Raji (cell line): ENCODE measurements at regions not wholly inside any gene's neighbourhood (a gene's known extent, or its start where the extent isn't known, plus 50 kb on each side); places are given as distances from the start of the nearest gene placed in this dataset.

Experiments
- POLR2A ChIP-seq: IDR thresholded peaks from 2 replicates; pipeline ENCODE4 v1.6.1; 2011; ENCODE audit warnings: low read depth, low read length, control low read depth; ENCODE audit not compliant: insufficient read depth

DNA sequence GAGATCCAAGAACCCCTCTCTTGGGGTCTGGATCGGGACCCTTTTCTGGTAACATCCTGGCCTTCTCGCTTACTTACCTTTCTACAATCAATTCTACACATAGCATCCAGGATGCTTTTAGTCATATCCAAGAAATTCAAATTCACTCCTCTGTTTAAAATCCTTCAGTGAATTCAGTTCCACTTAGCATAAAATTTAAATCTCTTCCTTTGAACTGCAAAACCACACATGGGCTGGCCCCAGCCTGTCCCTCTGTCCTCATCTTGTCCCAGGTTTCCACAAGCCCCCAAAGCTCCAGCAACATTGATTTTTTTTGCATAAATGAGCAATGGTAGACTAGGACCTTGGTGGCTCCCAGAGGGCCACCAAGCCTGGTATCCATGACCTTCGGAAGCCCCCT, 96.4 kb upstream of the C16orf82 start:
- TF ChIP-seq POLR2A: no peak

GRCh38 chr16:26976873-26977272, 89.9 kb upstream of the C16orf82 start:
- no peak for TF ChIP-seq POLR2A

DNA sequence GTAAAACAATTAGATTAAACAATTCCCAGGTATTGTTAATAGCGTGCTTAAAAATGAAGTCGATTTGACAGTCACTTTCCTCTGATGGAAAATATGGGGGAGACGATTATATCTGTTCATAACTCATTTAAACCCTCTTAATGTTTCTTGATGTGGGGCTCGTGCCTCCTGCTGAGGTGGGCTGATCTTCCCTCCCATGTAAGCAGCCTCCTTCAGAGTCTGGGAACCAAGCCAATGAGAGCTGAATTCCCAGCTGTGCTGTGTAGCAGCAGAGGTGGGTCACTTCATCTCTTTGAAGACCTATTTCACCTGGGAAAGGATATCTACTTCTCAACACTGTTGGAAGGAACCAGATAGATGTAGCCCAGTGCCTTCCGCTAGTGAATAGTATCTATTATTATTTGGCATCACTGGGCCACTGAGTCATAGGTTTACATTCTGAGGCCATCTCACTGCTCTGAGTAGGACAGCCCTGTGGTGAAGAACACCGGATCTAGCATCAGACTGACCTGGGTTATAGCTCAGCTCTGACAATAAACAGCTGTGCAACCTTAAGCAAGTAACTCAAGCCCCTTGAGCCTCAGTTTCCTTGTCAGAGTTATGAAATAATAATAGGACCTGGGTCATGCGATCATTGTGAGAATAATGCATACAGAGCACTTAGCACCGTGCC, 85.3 kb upstream of the C16orf82 start:
- no peak for TF ChIP-seq POLR2A

DNA sequence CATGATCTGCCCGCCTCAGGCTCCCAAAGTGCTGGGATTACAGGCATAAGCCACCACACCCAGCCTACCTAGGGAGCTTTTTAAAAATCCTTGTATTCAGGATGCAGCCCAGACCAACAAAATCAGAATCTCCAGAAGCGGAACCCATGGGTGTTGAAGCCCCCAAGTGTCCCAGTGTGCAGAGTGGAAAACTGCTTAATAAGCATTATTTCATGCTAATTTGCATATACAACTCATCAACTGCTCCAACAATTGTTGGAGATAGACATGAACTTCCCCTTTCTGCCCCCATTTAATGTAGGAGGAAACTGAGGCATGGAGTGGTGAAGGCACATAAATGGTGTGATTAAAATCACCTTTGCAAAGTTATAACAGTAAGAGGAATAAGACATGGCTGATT, 84.3 kb upstream of the C16orf82 start:
- no peak for TF ChIP-seq POLR2A

DNA sequence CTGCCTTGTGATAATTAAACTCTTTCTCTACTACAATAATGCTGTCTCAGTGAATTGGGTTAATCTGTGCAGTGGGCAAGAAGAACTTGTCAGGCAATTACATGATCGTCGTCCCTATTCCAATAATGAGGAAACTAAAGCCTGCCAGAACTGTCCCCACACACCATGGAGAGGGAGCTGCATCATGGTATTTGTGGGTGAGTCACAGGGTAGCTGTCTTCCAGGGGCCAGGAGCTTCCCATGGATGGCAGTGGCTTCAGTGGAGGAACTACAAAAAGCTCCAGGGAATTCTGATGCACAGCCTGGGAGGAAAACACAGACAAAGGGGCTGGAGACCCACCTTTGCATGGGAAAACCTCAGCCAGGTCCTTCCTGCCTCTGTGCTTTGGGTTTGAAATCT, 83.3 kb upstream of the C16orf82 start:
- no peak for TF ChIP-seq POLR2A

DNA sequence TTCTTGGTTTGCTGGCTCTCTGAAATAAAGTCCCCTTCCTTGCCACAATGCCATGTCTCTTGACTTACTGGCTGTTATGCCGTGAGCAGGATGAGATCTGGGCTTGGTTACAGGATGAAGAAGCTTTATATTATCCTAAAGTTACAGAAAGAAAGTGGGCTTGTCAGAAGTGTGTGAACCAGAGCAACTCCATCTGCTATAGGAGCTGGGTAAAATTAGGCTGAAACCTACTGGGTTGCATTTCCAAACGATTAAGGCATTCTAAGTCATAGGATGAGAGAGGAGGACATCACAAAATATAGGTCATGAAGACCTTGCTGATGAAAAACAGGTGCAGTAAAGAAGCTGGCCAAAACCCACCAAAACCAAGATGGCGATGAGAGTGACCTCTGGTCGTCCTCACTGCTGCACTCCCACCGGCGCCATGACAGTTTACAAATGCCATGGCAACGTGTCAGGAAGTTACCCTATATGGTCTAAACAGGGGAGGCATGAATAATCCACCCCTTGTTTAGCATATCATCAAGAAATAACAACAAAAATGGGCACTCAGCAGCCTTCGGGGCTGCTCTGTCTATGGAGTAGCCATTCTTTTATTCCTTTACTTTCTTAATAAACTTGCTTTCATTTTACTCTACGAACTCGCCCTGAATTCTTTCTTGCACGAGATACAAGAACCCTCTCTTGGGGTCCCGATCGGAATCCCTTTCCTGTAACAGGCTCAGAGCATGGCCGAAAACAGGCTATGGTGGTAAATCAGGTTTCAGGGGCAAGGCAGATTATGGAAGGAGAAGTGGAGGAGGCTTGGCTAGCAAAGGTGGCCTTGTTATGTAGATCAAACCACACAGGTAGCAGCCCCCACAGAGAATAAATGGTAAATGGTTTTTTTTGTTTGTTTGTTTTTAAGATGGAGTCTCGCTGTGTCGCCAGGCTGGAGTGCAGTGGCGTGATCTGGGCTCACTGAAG, 81.3 kb upstream of the C16orf82 start:
- no peak for TF ChIP-seq POLR2A

DNA sequence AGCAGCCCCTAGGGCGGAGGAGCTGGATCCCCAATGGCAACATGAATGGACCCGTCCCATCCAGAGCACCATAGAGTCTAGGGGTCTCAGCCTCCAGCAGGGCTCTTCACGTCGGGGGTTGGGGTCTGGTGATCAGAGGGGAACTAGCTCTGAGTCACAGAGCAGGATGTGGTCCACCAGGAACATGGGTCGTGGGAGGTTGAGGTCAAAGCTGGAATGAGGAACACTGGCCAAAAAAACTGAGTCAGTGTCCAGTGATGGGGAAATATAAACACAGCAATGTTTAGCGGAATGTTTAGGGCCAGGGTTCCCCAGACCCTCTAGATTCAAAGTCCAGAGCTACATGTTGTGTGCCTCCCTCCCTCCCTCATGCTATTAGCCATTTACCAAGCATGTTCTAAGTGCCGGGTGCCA, 79.1 kb upstream of the C16orf82 start:
- no peak for TF ChIP-seq POLR2A

GRCh38 chr16:26988186-26988585, 78.5 kb upstream of the C16orf82 start:
- no peak for TF ChIP-seq POLR2A

DNA sequence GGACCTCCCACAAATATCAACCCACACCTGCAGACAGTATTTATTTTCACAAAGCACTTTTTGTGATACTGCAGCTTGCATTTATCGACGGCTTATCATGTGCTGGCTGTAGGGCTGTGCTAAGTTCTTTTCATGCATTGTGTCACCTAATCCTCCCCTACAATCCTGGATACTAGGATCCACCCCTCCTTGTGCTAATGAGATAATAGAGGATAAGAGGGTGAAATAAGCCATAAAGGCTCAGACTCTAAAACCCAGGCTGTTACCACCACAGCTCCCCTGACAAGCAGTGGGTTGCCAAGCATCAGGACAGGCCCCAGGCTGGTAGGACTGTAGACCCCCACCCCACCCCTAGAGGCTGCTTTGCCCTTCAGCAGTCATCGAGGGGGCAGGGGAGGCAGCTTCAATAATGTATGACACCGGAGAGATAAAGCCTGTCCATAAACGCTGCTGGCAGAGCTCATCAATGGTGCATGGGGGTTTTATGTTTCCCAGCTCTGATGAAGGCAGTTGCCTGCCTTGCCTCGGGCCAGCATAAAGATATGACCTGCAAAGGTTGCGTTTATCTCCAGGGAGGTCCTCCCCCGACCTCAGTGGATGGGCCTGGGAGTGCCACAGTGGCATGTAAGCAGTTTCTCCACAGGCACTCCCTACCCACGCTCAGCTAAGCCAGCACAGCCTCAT, 73.9 kb upstream of the C16orf82 start:
- TF ChIP-seq POLR2A: no peak

DNA sequence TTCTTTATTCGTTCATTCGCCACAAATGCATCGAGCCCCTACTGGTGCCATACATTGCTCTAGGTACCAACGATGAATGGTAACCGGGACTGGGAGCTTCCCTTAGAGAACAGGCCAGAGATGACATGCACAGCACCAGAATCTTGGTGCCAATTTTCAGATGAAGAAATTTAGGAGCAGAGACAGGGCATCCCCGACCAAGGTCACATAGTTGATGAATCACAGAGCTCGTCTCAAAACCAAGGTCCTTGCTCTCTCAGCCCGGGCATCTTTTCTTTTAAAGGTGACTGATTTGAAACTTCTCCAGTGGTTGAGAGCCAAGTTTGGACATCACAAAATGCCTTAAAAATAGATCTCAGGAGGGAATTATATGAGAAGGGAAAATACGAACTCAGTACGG, 73.2 kb upstream of the C16orf82 start:
- no peak for TF ChIP-seq POLR2A

DNA sequence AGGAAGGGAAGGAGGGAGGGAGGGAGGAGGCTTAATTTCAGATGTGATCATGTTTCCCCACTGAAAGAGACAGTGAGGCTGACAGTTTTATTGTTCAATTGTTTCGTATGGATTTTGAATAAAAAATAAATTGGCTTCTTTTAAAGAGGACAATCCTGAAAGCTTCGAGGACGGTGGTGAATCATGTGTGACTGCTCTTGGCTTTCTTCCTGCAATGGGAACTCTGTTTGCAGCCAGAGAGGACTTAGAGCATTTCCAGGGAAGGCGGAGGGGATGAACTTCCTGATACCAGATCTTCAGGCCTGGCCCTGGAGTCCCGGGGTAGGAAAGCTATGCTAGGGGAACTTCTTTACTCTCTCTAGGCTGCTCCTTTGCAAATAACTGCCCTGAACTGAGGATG, 72.8 kb upstream of the C16orf82 start:
- TF ChIP-seq POLR2A: no peak

DNA sequence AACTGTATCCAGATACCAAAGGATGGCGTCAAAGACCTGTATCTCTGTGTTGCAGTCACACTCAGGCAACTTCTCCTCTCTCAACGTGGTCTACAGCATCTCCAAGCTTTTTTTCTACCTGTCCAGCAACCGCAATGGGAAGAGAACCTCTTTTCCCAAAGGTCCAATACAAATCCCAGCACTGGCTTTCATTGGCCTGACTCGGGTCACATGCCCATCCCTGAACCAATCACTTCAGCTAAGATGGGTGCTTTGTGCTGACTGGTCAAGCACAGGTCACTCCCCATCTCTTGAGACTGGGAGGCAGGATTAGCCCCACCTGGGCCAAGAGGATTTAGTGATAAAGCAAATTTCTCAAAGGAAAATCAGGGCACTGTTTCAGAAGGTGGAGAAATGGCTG, 71.2 kb upstream of the C16orf82 start:
- TF ChIP-seq POLR2A: no peak

GRCh38 chr16:27005386-27005785, 61.3 kb upstream of the C16orf82 start:
- no peak for TF ChIP-seq POLR2A
